NCI-H345 treated with DMSO at 0.1 percent for 48 hours (cell line): ENCODE measurements at regions not wholly inside any gene's neighbourhood (a gene's known extent, or its start where the extent isn't known, plus 50 kb on each side); places are given as distances from the start of the nearest gene placed in this dataset.

Source experiments
- DNase-seq: peaks from one replicate; lab custom pipeline; 2025; ENCODE audit not compliant: unreplicated experiment; lab: John Stamatoyannopoulos, UW

- no peak for DNase-seq
Observed at GRCh38 chr13:103852036-103852435, 785.8 kb upstream of the SLC10A2 start.

- no peak for DNase-seq
Observed at GRCh38 chr13:103844471-103844870, 778.3 kb upstream of the SLC10A2 start.

GRCh38 chr13:103839460-103839859, 773.2 kb upstream of the SLC10A2 start:
- no peak for DNase-seq

- no peak for DNase-seq
Observed at GRCh38 chr13:103835052-103835451, 768.8 kb upstream of the SLC10A2 start.

GRCh38 chr13:103833294-103833852, 767.2 kb upstream of the SLC10A2 start:
- no peak for DNase-seq

GRCh38 chr13:103815619-103816018, 749.4 kb upstream of the SLC10A2 start:
- DNase-seq = no peak

- DNase-seq = no peak
Observed at GRCh38 chr13:103812971-103813370, 746.8 kb upstream of the SLC10A2 start.

- DNase-seq = no peak
Observed at GRCh38 chr13:103812558-103812957, 746.3 kb upstream of the SLC10A2 start.

- no peak for DNase-seq
Observed at GRCh38 chr13:103810026-103810425, 743.8 kb upstream of the SLC10A2 start.

- DNase-seq = no peak
Observed at GRCh38 chr13:103805771-103806170, 739.6 kb upstream of the SLC10A2 start.

- DNase-seq = no peak
Observed at GRCh38 chr13:103803349-103803748, 737.1 kb upstream of the SLC10A2 start.

- DNase-seq = peak; percentile 19
Observed at GRCh38 chr13:103799028-103799427, 732.8 kb upstream of the SLC10A2 start.

- no peak for DNase-seq
Observed at GRCh38 chr13:103795892-103796478, 729.8 kb upstream of the SLC10A2 start.

- DNase-seq = no peak
Observed at GRCh38 chr13:103794526-103794925, 728.3 kb upstream of the SLC10A2 start.

- DNase-seq = no peak
Observed at GRCh38 chr13:103788061-103788652, 721.9 kb upstream of the SLC10A2 start.

GRCh38 chr13:103772576-103772975, 706.4 kb upstream of the SLC10A2 start:
- no peak for DNase-seq

GRCh38 chr13:103762523-103762922, 696.3 kb upstream of the SLC10A2 start:
- DNase-seq = no peak

GRCh38 chr13:103759361-103759760, 693.1 kb upstream of the SLC10A2 start:
- DNase-seq = no peak

GRCh38 chr13:103758222-103758621, 692.0 kb upstream of the SLC10A2 start:
- no peak for DNase-seq

- DNase-seq = no peak
Observed at GRCh38 chr13:103757361-103757760, 691.1 kb upstream of the SLC10A2 start.

GRCh38 chr13:103754783-103755182, 688.6 kb upstream of the SLC10A2 start:
- DNase-seq = no peak

- no peak for DNase-seq
Observed at GRCh38 chr13:103734837-103735236, 668.6 kb upstream of the SLC10A2 start.

GRCh38 chr13:103731959-103732358, 665.7 kb upstream of the SLC10A2 start:
- DNase-seq = no peak
